Fibroblast of skin of scalp (primary cell): ENCODE measurements at regions not wholly inside any gene's neighbourhood (a gene's known extent, or its start where the extent isn't known, plus 50 kb on each side); places are given as distances from the start of the nearest gene placed in this dataset.

ENCODE experiments used
- DNase-seq: peaks from one replicate; pipeline ENCODE4 v3.0.0-alpha.2; 2013

- no peak for DNase-seq
Measured at GRCh38 chr3:194973366-194974000, 287.8 kb downstream of the FAM43A start.

GRCh38 chr3:194974468-194975135, 288.9 kb downstream of the FAM43A start:
- DNase-seq: no peak

- DNase-seq: no peak
Measured at GRCh38 chr3:194976049-194976451, 290.4 kb downstream of the FAM43A start.

- DNase-seq: peak; percentile 25
Measured at GRCh38 chr3:194976874-194977273, 291.2 kb downstream of the FAM43A start.

- DNase-seq: no peak
Measured at GRCh38 chr3:194977356-194977755, 291.7 kb downstream of the FAM43A start.

- no peak for DNase-seq
Measured at GRCh38 chr3:194979173-194979572, 291.8 kb downstream of the XXYLT1 start.

GRCh38 chr3:194982472-194982871, 288.5 kb downstream of the XXYLT1 start:
- no peak for DNase-seq

GRCh38 chr3:194983121-194983520, 287.8 kb downstream of the XXYLT1 start:
- DNase-seq: no peak

- no peak for DNase-seq
Measured at GRCh38 chr3:194983620-194984019, 287.3 kb downstream of the XXYLT1 start.

GRCh38 chr3:194984066-194984465, 286.9 kb downstream of the XXYLT1 start:
- DNase-seq: no peak

- no peak for DNase-seq
Measured at GRCh38 chr3:194984622-194985021, 286.3 kb downstream of the XXYLT1 start.

GRCh38 chr3:194985031-194985578, 285.9 kb downstream of the XXYLT1 start:
- DNase-seq: peak; percentile 50

- no peak for DNase-seq
Measured at GRCh38 chr3:194986208-194987043, 284.5 kb downstream of the XXYLT1 start.

GRCh38 chr3:194987571-194988494, 283.1 kb downstream of the XXYLT1 start:
- no peak for DNase-seq

GRCh38 chr3:194988495-194989165, 282.3 kb downstream of the XXYLT1 start:
- no peak for DNase-seq

GRCh38 chr3:194989241-194989640, 281.7 kb downstream of the XXYLT1 start:
- DNase-seq: no peak

GRCh38 chr3:194990454-194991337, 280.3 kb downstream of the XXYLT1 start:
- DNase-seq: no peak

- no peak for DNase-seq
Measured at GRCh38 chr3:194991338-194991654, 279.7 kb downstream of the XXYLT1 start.

- DNase-seq: no peak
Measured at GRCh38 chr3:194993896-194994295, 277.1 kb downstream of the XXYLT1 start.

- no peak for DNase-seq
Measured at GRCh38 chr3:194994551-194994981, 276.4 kb downstream of the XXYLT1 start.

- DNase-seq: no peak
Measured at GRCh38 chr3:194995334-194995733, 275.6 kb downstream of the XXYLT1 start.
